HEK293 (cell line): ENCODE measurements at regions not wholly inside any gene's neighbourhood (a gene's known extent, or its start where the extent isn't known, plus 50 kb on each side); places are given as distances from the start of the nearest gene placed in this dataset.

Source experiments
- CTCF ChIA-PET: fragments of 350-600 bp; formaldehyde crosslinking; extraction: SDS; loops from one replicate; lab custom pipeline; 2021; ENCODE audit warnings: antibody characterized with exemption; lab: Yijun Ruan, JAX
- POLR2A ChIA-PET: fragments of 300-600 bp; formaldehyde crosslinking; extraction: SDS; loops from one replicate; lab custom pipeline; 2020; ENCODE audit warnings: antibody characterized with exemption, inconsistent platforms; lab: Yijun Ruan, JAX
- H3K27ac ChIP-seq: fragments of 200-500 bp; sonication (Bioruptor generic); 2 replicates; pipeline ENCODE4 v1.5.1; 2014; ENCODE audit warnings: low read depth, low read length, control low read depth, inconsistent platforms; ENCODE audit errors: extremely low read depth
- H3K36me3 ChIP-seq, 2 experiments: fragments of 200-500 bp in 1 of 2; sonication (Bioruptor generic) in 1 of 2; 1 replicate in 1 of 2; 2 replicates in 1 of 2; pipeline ENCODE4 v1.5.1; 2014 to 2017; ENCODE audit warnings: inconsistent platforms in 2 of 2, low read length in 2 of 2; ENCODE audit not compliant: control insufficient read depth in 2 of 2, insufficient read depth in 1 of 2
- H3K4me1 ChIP-seq: fragments of 200-500 bp; sonication (Bioruptor generic); 2 replicates; pipeline ENCODE4 v1.5.1; 2014; ENCODE audit warnings: mild to moderate bottlenecking, low read length, inconsistent platforms; ENCODE audit not compliant: control insufficient read depth, insufficient read depth
- H3K4me3 ChIP-seq: 2 replicates; pipeline ENCODE4 v1.5.1; 2011; ENCODE audit warnings: low read depth, mild to moderate bottlenecking, control low read depth, low read length, moderate library complexity
- H3K9me3 ChIP-seq: fragments of 200-500 bp; sonication (Bioruptor generic); 2 replicates; pipeline ENCODE4 v1.5.1; 2014; ENCODE audit warnings: low read depth, low read length, inconsistent platforms; ENCODE audit not compliant: control insufficient read depth, insufficient read depth
- ATF2 ChIP-seq: fragments of 450-650 bp; formaldehyde crosslinking; IDR thresholded peaks from 2 replicates; pipeline ENCODE4 v1.5.1; 2016; ENCODE audit warnings: missing biosample characterization, missing genetic modification characterization, low read depth
- GLI2 ChIP-seq: fragments of 450-650 bp; formaldehyde crosslinking; IDR thresholded peaks from 2 replicates; pipeline ENCODE4; 2017; ENCODE audit warnings: missing biosample characterization, missing genetic modification characterization, low read depth, borderline replicate concordance
- GLIS2 ChIP-seq: fragments of 450-650 bp; formaldehyde crosslinking; IDR thresholded peaks from 2 replicates; pipeline ENCODE4 v1.5.1; 2016; ENCODE audit warnings: missing biosample characterization, missing genetic modification characterization
- KLF8 ChIP-seq: fragments of 450-650 bp; formaldehyde crosslinking; IDR thresholded peaks from 2 replicates; pipeline ENCODE4 v1.5.1; 2016; ENCODE audit warnings: missing biosample characterization, missing genetic modification characterization
- PATZ1 ChIP-seq: fragments of 450-650 bp; formaldehyde crosslinking; IDR thresholded peaks from 2 replicates; pipeline ENCODE4 v1.5.1; 2016; ENCODE audit warnings: missing biosample characterization, missing genetic modification characterization
- PRDM1 ChIP-seq: fragments of 450-650 bp; formaldehyde crosslinking; IDR thresholded peaks from 2 replicates; pipeline ENCODE4; 2016; ENCODE audit warnings: missing biosample characterization, missing genetic modification characterization
- PRDM2 ChIP-seq: fragments of 450-650 bp; formaldehyde crosslinking; IDR thresholded peaks from 2 replicates; pipeline ENCODE4 v1.5.1; 2016; ENCODE audit warnings: missing biosample characterization, missing genetic modification characterization, borderline replicate concordance
- RBAK ChIP-seq: fragments of 450-650 bp; formaldehyde crosslinking; IDR thresholded peaks from 2 replicates; pipeline ENCODE4 v1.5.1; 2016; ENCODE audit warnings: missing biosample characterization, missing genetic modification characterization
- SCRT2 ChIP-seq: fragments of 450-650 bp; formaldehyde crosslinking; IDR thresholded peaks from 2 replicates; pipeline ENCODE4 v1.5.1; 2016; ENCODE audit warnings: missing biosample characterization, missing genetic modification characterization
- ZNF132 ChIP-seq: fragments of 450-650 bp; formaldehyde crosslinking; IDR thresholded peaks from 2 replicates; pipeline ENCODE4 v1.5.1; 2017; ENCODE audit warnings: missing biosample characterization, missing genetic modification characterization, borderline replicate concordance
- ZNF157 ChIP-seq: fragments of 450-650 bp; formaldehyde crosslinking; IDR thresholded peaks from 2 replicates; pipeline ENCODE4 v1.5.1; 2016; ENCODE audit warnings: missing biosample characterization, missing genetic modification characterization
- ZNF37A ChIP-seq: fragments of 450-650 bp; IDR thresholded peaks from 2 replicates; pipeline ENCODE4 v1.5.1; 2018; ENCODE audit warnings: missing biosample characterization, missing genetic modification characterization
- ZNF514 ChIP-seq: fragments of 450-650 bp; formaldehyde crosslinking; IDR thresholded peaks from 2 replicates; pipeline ENCODE4 v1.5.1; 2016; ENCODE audit warnings: missing biosample characterization, missing genetic modification characterization
- ZNF548 ChIP-seq: fragments of 450-650 bp; formaldehyde crosslinking; IDR thresholded peaks from 2 replicates; pipeline ENCODE4 v1.5.1; 2016; ENCODE audit warnings: missing biosample characterization, missing genetic modification characterization
- ZNF623 ChIP-seq: fragments of 450-650 bp; formaldehyde crosslinking; IDR thresholded peaks from 2 replicates; pipeline ENCODE4 v1.5.1; 2016; ENCODE audit warnings: missing biosample characterization, missing genetic modification characterization
- ZNF677 ChIP-seq: fragments of 450-650 bp; IDR thresholded peaks from 2 replicates; pipeline ENCODE4 v1.5.0; 2018; ENCODE audit warnings: missing biosample characterization, mild to moderate bottlenecking, missing genetic modification characterization, moderate library complexity

GRCh38 chr2:58710795-58711279 lies 469.7 kb upstream of the FANCL start (continued):
- TF ChIP-seq PRDM2 (tag by site-specific recombination) (no peak), ZNF132 (tag by site-specific recombination) (no peak), ZNF623 (tag by site-specific recombination) (no peak), PATZ1 (tag by site-specific recombination) (no peak), ZNF677 (tag by site-specific recombination) (no peak), ZNF548 (tag by site-specific recombination) (no peak), ZNF514 (tag by site-specific recombination) (no peak), ZNF157 (tag by site-specific recombination) (no peak), KLF8 (no peak), GLIS2 (tag by site-specific recombination) (no peak)

- no peak overlapping the region for H3K4me3 ChIP-seq
- TF ChIP-seq ATF2 = no peak
- TF ChIP-seq GLI2 = no peak
- TF ChIP-seq PRDM1 (tag by site-specific recombination) = no peak
- no peak for TF ChIP-seq RBAK (tag by site-specific recombination)
- POLR2A ChIA-PET = no interaction called here
- no peak overlapping the region for H3K27ac ChIP-seq
- no peaks in the 10 kb centered on the region for H3K4me1 ChIP-seq
- no peaks in the 10 kb centered on the region for H3K9me3 ChIP-seq
- CTCF ChIA-PET = no interaction called here
- no peaks in the 10 kb centered on the region for H3K36me3 ChIP-seq
Observed at GRCh38 chr2:58709687-58710354, 468.7 kb upstream of the FANCL start.

GRCh38 chr2:58709274-58709673 lies 468.1 kb upstream of the FANCL start:
- ChIA-PET CTCF (no interaction called here), POLR2A (no interaction called here)
- no peaks in the 10 kb centered on the region for H3K4me1 ChIP-seq
- H3K27ac ChIP-seq = no peak overlapping the region
- H3K4me3 ChIP-seq = no peak overlapping the region
- 0 out of 2 replicates have a peak, but pooled peaks have one; percentile 9 for TF ChIP-seq SCRT2 (tag by site-specific recombination)
- no peak for TF ChIP-seq ZNF37A (tag by site-specific recombination)
- TF ChIP-seq, all 188 proteins: peak for 1
- H3K9me3 ChIP-seq = no peaks in the 10 kb centered on the region
- H3K36me3 ChIP-seq = no peaks in the 10 kb centered on the region
